ENCODE measurements at regions not wholly inside any gene's neighbourhood (a gene's known extent, or its start where the extent isn't known, plus 50 kb on each side); places are given as distances from the start of the nearest gene placed in this dataset.
"Not testable (repeated sequence)": the region's sequence is repeated elsewhere in the genome, so short reads cannot be mapped to it uniquely, and the experiment has no call there.

DNA sequence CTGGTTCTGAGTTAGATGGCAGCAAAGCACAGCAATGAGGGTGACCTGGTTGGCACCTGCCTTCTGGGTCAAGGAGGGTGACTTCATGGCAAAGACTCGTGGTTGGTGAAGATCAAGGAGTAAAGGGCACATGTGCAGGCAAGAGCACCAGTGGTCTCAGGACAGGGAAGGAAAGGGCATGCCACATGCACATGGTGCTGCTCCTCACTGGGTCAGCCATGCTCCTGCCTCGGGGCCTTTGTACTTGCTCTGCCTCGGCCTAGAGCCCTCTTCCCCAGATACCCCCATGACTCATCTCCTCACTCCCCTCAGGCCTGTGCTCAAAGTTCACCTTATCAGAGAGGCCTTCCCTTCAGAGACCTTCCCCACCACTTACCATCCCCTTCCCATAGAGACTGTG lies 106.7 kb upstream of the KDM7A start:
- DNase-seq (ENCODE audit: low read depth in 4 of 4, low spot score in 3 of 4) = no peak

DNA sequence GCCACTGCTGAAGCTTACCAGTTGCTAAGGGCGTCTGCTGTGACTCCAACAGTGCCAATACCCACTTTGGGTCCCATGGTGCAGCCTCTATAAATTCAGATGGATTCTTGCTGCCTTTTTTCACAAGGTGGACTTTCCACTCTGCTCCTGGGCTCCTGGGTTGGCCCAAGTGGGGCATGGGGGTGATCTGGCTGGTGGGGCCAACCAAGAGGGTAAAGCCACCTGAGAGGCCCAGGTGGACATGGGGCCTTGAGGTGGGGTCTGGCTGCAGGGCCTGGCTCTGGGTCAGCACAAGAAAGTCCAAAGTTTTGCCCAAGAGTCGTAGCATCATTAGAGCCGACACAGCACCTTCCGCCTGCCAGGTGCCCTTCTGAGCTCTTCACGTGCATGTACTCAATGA lies 105.2 kb upstream of the KDM7A start:
- no peak for DNase-seq (ENCODE audit: low read depth in 4 of 4, low spot score in 3 of 4)

DNA sequence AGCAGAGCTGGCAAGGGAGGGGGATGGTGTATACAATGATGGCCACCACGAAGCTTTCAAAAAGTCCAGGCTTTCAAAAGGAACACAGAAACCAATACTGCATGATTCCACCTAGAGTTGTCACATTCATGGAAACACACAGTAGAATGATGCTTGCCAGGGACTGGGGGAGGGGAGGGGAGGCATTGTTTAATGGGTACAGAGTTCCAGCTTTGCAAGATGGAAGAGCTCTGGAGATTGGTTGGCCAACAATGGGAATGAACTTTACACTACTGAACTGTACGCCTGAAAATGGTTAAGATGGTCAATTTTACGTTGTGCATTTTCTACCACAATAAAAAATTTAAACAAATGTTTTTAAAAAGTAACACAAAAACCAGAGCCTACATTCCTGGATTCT lies 104.5 kb upstream of the KDM7A start:
- DNase-seq (ENCODE audit: low read depth in 4 of 4, low spot score in 3 of 4) = no peak

DNA sequence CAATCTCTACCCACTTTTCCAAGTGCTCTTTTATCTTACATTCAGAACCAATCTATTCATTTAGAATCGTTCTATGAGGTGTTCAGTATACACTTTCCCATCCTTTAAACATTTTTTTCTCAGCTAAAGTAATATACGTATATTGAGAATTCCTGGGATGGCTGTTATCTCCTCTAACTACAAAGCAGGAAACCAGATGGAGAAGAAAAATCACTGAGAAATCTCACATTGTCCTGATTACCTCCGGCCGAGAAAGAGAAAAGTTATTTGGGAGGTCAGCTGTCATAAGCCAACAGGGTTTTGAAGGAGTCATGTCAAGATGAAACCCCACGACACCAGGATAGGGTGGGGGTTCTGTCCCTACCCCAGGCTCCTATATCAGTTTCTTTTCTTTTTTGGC lies 99.2 kb upstream of the KDM7A start:
- DNase-seq (ENCODE audit: low read depth in 4 of 4, low spot score in 3 of 4) = no peak

DNA sequence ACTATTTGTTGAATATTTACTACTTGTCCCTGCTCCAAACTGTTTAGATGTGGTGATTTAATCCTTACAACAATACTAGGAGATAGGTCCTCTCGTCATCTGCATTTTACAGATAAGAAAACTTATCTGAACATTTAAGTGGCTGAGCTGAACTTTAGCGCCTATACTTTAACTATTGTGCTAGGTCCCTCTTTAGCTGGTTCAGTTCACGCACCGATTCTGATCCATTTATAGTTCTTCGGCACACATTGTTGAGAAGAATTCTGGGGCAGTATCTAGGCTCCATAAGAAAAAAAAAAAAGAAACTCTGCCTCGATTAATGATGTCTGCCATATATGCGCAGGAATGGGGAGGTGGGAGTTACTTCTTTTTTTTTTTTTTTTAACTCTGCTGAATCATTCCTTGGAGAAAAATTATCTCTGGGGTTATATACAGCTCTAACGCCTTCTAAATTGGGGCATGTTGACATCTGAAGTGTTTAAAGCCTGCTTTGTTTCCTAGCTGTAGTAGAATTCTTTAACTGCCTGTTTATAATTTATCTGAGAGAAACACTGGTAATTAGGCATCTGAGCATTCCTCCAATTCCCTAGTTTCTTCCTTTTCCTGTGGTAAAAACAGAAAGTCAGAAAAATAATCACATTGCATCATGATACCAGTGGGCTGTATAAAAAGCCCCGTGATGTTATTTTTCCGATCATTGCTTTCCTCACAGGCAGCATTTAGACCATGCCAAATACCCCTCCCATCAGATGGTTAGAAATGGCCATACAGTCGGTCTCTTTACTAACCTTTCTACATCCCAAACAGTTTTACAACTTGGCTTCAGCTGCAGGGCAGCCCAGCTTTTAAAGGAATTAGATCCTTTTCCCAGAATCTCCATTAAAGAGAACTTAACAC lies 98.5 kb upstream of the KDM7A start:
- peak in 1 of 4 donors; percentile 17 for DNase-seq (ENCODE audit: low read depth in 4 of 4, low spot score in 3 of 4)

DNA sequence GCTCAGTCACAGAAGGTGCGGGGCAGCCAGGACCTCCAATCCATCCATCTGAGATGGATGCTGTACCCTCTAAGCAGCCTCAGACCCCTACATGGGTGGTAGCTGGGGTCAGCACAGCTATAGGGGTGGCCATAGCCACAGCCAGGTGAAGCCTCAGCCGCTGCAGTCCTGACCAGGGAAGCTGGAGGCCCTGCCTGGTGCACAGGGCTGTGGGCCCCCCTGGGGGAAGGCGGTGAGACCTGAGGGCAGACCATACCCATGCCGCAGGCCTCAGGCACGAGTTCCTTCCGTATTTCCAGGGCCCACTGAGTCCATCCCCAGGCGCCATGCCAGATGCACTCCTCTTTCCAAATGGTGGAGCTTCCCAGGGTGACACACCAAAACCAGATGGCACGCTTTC lies 96.6 kb upstream of the KDM7A start:
- no peak for DNase-seq (ENCODE audit: low read depth in 4 of 4, low spot score in 3 of 4)

DNA sequence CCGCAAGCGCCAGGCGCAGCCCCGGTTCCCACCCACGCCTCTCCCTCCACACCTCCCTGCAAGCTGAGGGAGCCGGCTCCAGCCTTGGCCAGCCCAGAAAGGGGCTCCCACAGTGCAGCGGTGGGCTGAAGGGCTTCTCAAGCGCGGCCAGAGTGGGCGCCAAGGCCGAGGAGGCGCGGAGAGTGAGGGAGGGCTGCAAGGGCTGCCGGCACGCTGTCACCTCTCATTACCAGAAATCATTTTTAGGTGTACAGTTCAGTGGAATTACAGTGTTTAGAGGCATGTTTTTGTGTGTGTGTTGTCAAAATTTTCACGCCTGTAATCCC lies 94.8 kb upstream of the KDM7A start:
- DNase-seq (ENCODE audit: low read depth in 4 of 4, low spot score in 3 of 4) = not testable (repeated sequence)

DNA sequence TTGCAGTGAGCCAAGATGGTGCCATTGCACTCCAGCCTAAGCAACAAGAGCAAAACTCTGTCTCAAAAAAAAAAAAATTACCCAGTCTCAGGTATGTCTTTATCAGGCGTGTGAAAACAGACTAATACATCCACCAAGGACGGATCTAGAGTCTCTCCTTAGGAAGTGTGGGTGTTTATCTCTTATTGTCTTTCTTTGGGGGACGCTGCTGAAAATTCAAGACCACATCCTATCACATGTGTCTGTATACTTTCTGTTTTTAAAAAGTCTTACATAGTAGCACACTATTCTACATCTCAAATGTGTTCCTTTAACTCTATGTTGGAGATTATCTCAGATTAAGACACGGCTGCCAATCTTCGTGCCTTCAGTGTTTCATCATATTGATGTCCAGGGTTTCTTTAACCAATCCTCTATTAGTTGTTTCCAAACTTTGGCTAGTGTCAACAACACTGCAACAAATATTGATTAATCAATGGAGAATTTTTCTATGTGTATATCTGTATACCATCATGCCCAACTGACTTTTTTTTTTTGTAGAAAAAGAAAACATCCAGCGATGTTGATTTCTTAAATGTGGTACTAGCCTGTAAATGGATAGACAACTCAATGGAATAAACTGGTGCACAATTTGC lies 92.3 kb upstream of the KDM7A start:
- DNase-seq (ENCODE audit: low read depth in 4 of 4, low spot score in 3 of 4) = no peak

DNA sequence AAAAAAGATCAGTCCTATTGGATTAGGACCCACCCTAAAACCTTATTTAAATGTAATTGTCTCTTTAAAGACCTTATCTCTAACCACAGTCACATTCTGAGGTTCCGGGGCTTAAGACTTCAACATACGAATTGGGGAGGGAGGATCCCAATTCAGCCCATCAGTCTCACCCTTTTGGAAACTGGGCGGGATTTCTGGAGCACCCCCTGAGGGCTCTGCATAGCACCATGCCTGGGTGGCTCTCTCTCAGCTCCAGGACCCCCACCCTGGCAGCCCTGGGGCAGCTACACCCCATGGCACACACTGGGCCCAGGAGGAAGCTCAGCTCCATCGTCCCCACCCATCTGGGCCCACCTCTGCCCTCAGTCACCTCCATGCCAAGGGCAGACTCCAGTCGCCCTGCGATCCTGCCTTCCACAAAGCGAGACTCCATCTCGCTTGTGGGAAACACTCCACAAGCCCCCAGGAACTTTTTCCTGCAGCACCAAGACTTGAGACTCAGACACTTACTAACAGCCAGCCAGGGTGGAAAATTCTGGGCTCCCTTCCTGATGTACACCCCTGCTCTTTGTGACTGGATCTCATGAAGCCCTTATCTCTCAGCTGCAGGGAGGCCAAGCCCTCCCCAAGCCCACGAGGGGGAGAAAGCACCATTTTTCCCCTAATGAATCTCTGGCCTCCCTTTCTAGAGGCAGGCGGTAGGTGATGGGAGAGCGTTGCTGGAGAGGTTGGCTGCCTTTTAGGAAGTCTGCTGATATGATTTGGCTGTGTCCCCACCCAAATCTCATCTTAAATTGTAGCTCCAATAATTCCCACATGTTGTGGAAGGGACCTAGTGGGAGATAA lies 90.8 kb upstream of the KDM7A start:
- DNase-seq (ENCODE audit: low read depth in 4 of 4, low spot score in 3 of 4) = no peak

DNA sequence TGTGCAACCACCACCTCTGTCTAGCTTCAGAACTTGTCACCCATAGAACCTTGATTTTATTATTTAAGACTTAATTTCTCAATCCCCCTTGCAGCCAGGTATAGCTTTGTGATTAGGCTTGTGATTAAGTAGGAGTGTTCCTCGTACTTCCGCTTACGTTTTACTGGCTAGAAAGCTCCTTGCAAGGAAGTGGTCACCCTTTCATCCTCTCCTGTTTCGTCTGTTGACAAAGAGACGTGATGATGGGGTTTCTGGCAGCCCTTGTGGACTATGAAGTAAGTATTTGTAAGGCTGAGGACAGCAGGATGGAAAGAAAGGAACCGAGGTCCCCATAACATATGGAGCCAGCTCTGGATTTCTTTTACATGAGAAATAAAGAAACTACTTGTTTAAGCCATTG lies 86.5 kb upstream of the KDM7A start:
- no peak for DNase-seq (ENCODE audit: low read depth in 4 of 4, low spot score in 3 of 4)

DNA sequence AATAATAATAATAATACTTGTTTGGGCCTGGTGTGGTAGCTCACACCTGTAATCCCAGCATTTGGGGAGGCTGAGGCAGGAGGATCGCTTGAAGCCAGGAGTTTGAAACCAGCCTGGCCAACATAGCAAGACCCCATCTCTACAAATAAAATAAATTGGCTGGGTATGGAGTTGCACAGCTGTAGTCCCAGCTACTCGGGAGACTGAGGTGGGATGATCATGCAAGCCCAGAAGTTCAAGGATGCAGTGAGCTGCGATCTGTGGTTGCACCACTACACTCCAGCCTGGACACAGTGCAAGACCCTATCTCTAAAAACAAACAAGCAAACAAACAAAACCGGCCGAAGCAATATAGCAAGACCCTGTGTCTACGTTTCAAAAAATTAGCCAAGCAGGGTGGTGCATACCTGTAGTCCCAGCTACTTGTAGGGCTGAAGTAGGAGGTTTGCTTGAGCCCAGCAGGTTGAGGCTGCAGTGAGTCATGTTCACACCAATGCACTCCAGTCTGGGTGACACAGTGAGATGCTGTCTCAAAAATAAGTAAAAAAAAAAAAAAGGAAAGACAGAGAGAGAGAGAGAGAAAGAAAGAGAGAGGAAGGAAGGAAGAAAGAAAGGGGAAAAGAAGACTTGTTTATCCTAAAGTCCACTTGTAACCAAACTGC lies 85.6 kb upstream of the KDM7A start:
- DNase-seq (ENCODE audit: low read depth in 4 of 4, low spot score in 3 of 4) = no peak

DNA sequence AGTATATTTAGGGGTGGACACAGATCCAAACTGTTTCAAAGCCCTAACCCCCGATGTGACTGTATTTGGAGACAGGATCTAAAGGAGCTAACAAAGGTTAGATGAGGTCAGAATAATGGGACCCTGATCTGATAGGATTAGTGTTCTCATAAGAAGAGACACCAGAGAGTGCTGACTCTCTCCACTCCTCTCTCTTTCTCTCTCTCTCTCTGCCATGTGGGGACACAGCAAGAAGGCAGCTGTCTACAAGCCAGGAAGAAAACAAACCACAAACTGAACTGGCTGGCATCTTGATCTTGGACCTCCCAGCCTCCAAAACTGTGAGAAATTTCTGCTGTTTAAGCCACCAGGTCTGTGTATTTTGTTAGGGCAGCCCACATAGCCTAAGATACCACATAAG lies 84.7 kb upstream of the KDM7A start:
- DNase-seq (ENCODE audit: low read depth in 4 of 4, low spot score in 3 of 4) = no peak

DNA sequence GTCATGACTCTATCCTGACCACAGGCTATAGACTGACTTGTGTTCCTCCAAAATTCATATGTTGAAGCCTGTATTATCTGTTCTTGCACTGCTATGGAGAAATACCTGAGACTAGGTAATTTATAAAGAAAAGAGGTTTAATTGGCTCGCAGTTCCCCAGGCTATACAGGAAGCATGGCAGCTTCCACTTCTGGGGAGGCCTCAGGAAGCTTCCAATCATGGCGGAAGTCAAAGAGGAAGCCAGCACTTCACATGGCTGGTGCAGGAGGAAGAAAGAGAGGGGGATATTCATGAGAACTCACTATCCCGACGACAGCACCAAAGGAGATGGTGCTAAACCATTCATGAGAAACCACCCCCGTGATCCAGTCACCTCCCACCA lies 84.3 kb upstream of the KDM7A start:
- DNase-seq (ENCODE audit: low read depth in 4 of 4, low spot score in 3 of 4) = no peak

DNA sequence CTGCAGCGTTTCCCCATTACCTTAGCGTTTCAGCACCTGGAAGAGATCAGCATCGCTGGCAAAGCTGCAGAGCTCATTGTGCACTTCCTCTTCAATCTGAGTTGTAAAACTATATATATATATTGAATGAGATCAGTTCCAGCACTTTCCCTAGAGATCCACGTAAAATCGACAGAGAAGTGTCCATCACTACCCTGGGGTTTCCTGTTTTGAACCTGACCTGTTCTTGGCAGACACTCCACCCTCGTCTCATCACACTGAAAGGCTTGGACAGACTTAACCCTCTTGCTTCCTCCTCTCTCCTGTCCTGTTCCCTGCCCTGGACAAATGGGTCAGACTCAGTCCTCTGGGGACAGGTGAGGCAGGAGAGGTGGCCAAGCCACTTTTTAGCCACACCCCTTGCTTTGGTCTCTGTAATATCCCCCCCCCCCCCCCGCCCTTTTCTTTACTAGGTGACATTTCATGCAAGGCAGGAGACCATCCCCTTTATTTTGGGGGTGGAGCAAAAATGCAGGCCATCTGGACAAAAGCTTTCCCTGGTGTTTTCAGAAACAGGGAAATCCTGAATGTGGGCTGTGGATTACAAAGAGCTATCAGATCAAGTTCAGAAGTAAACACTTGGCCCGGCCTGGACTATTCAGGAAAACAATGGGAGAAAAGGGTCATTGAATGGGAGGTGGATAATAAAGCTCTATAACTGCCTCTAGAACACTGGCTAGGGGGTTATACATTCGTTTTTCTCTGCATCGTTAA lies 83.7 kb upstream of the KDM7A start:
- DNase-seq (ENCODE audit: low read depth in 4 of 4, low spot score in 3 of 4) = no peak

DNA sequence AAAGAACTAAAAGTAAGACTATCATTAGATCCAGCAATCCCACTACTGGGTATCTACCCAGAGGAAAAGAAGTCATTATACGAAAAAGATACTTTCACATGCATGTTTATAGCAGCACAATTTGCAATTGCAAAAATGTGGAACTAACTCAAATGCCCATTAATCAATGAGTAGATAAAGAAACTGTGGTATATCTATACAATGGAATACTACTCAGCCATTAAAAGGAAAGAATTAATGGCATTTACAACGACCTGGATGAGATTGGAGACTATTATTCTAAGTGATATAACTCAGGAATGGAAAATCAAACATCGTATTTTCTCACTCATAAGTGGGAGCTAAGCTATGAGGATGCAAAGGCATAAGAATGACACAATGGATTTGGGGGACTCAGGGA lies 80.5 kb upstream of the KDM7A start:
- not testable (repeated sequence) for DNase-seq (ENCODE audit: low read depth in 4 of 4, low spot score in 3 of 4)

DNA sequence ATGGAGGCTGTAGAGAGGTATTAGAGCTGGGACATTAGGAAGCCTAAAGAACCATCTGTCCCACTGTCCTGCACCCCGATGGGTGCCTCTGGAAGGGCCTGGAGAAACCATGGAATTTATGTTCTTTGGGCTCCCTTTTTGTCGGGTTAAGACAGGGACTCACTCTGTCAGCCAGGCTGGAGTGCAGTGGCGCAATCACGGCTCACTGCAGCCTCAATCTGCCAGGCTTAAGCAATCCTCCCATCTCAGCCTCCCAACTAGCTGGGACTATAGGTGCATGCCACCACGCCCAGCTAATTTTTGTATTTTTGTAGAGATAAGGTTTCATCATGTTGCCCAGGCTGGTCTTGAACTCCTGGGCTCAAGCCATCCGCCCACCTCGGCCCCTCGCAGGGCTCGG lies 78.2 kb upstream of the KDM7A start:
- DNase-seq (ENCODE audit: low read depth in 4 of 4, low spot score in 3 of 4) = not testable (repeated sequence)

DNA sequence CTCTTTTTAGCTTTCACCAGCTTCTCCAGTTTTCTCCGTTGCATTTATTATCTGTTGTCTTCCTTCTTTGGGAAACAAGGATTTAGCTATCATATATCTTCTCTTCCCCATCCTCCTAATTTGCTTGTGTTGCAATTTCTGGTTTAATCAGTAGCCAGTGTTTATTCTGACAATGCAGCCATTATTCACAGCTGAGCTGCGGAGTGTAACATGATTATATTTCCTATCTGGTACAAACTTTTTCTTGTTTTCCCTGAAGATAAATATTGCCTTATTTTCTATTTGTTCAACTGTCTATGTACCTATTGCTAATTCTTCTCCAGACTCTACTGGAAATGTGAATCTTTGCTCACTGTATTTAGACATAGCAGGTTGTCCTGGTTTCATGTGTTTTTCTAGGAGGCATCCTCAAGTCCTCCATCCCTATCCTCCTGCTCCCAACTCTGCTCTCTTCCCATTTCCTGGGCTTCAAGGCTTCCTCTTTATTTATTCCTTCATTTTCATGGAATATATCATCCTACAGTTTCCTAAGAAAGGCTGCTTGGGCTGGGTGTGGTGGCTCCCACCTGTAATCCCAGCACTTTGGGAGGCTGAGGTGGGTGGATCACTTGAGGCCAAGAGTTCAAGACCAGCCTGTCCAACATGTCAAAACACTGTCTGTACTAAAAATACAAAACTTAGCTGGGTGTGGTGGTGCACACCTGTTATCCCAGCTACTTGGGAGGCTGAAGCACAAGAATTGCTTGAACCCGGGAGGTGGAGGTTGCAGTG lies 72.4 kb upstream of the KDM7A start:
- DNase-seq (ENCODE audit: low read depth in 4 of 4, low spot score in 3 of 4) = no peak

DNA sequence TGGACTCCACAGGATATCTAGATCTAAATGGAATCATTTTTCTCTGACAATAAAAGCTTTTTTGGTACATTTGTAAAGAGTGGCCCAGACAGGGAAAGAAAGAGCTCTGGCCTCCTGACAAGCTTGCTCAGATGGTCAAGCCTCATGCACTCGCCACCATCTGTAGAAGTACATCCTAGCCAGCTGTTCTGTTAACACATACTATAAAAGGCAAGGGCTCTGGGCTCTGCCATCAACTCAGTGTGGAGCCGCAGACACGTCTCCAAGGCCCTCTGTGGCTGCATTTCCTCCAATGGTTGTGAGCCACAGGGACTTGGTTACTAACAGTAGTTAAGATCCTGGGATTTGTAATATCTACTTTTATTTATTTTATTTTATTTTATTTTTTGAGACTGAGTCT lies 70.8 kb upstream of the KDM7A start:
- no peak for DNase-seq (ENCODE audit: low read depth in 4 of 4, low spot score in 3 of 4)

DNA sequence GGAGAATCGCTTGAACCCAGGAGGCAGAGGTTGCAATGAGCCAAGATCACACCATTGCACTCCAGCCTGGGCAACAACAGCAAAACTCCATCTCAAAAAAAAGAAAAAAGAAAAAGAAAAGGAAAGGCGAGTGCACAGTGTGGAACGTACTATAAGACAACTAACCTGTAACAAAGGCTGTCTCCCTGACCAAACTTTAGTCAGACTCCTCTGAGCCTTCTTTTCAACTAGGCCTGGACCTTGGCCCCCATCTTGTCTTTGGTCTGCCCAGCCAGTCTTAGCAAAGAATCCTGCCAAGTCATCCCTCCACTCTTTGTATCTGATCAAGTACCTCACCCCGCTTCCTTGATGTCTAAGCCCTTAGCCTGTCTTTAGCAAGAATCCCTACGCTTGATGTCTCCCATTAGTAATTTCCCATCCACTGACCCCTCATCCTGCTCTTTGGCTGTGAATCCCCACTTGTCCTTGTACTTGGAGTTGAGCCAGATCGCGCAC lies 68.9 kb upstream of the KDM7A start:
- DNase-seq (ENCODE audit: low read depth in 4 of 4, low spot score in 3 of 4) = no peak

Data from left renal pelvis (tissue), 4 donors.